Body of pancreas (tissue), 4 donors: ENCODE measurements at regions not wholly inside any gene's neighbourhood (a gene's known extent, or its start where the extent isn't known, plus 50 kb on each side); places are given as distances from the start of the nearest gene placed in this dataset.
A peak's percentile ranks its signal among the peaks of the same experiment; 100 is the strongest.
"Not testable (repeated sequence)": the region's sequence is repeated elsewhere in the genome, so short reads cannot be mapped to it uniquely, and the experiment has no call there.

Experiments used
- ATAC-seq: fragments of 150-250 bp; one replicate; pipeline ENCODE4 v1.9.1; 2016
- DNase-seq, 4 donors: peaks; one replicate each; pipeline ENCODE4 v3.0.0-alpha.2; 2019
- H3K27ac ChIP-seq, 4 donors: fragments of 200-600 bp; sonication (generic); 1 replicate in 3 of 4; 2 replicates in 1 of 4; pipeline versions ENCODE4 v1.5.1 to v1.6.1; 2016 to 2019; ENCODE audit warnings: mild to moderate bottlenecking in 1 of 4, mixed read lengths in 1 of 4, moderate library complexity in 1 of 4
- H3K27me3 ChIP-seq, 2 donors: fragments of 200-600 bp; sonication (generic); one replicate each; pipeline ENCODE4 v1.6.0; 2016; ENCODE audit warnings: mild to moderate bottlenecking in 1 of 2
- H3K36me3 ChIP-seq, 2 donors: fragments of 200-600 bp; sonication (generic); replicated peaks in 1 of 2; 2 replicates each; pipeline ENCODE4 v1.5.1; 2016; ENCODE audit warnings: low read depth in 2 of 2; ENCODE audit not compliant: insufficient read depth in 1 of 2
- H3K4me1 ChIP-seq: fragments of 200-600 bp; sonication (generic); one replicate; pipeline ENCODE4 v1.6.0; 2016
- H3K4me3 ChIP-seq, 2 donors: fragments of 200-600 bp; sonication (generic); 1 replicate in 1 of 2; 2 replicates in 1 of 2; pipeline ENCODE4 v1.5.1; 2016 to 2019
- H3K9me3 ChIP-seq, 3 donors: fragments of 200-600 bp; sonication (generic); 1 replicate in 2 of 3; 2 replicates in 1 of 3; pipeline ENCODE4 v1.5.1; 2016
- POLR2A ChIP-seq, 3 donors: fragments of 450-650 bp; IDR thresholded peaks; one replicate each; pipeline ENCODE4 v1.6.1; 2016; ENCODE audit warnings: antibody characterized with exemption in 3 of 3, mild to moderate bottlenecking in 2 of 3
- WGBS, 2 donors: methylation state at CpG; one replicate each; pipeline ENCODE4 v1.1.5; 2017; 5-methylcytosine and 5-hydroxymethylcytosine counted together
- intact Hi-C: fragments of 100-400 bp; cut with DNase I; formaldehyde crosslinking; loops from one replicate; pipeline ENCODE4 v1.15.1; 2023
- TF ChIP-seq, protein P1 (sequence below), 7 experiments: fragments of 450-650 bp in 4 of 7; fragments of 200-600 bp in 3 of 7; sonication (generic) in 3 of 7; IDR thresholded peaks; one replicate each; pipeline ENCODE4 v1.5.1; 2016 to 2019; ENCODE audit warnings: antibody characterized with exemption in 7 of 7

DNA sequence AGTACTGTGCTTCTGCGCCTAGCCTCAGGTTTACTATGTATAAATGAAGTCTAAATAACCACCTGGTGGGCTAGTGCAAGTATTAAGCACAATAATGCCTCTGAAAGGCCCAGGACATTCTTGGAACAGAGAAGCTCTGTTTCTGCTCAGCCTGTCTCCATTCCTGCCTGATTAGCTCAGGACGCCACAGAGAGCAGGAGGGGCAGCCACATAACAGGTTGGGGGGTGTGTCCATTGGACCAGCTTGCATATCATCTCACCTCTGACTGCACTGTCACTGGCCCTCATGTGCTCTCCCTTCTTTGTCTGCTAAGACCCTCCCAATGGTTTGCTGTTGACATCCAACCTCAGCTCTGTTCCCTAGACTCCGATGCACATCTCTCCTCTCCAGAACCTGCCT, 52.8 kb upstream of the IKZF1 start:
- intact Hi-C loops = no loop called here
- Histone ChIP-seq H3K27me3 (no peaks in the 10 kb centered on the region), H3K27ac (no peak overlapping the region), H3K36me3 (no peaks in the 10 kb centered on the region), H3K9me3 (no peaks in the 10 kb centered on the region), H3K4me1 (no peaks in the 10 kb centered on the region), H3K4me3 (no peak overlapping the region)
- DNase-seq (no peak), ATAC-seq (no peak)
- 62 to 65% methylated on average over 3 of the region's 3 CpGs for WGBS, 2 donors
- TF ChIP-seq, protein P1, sequence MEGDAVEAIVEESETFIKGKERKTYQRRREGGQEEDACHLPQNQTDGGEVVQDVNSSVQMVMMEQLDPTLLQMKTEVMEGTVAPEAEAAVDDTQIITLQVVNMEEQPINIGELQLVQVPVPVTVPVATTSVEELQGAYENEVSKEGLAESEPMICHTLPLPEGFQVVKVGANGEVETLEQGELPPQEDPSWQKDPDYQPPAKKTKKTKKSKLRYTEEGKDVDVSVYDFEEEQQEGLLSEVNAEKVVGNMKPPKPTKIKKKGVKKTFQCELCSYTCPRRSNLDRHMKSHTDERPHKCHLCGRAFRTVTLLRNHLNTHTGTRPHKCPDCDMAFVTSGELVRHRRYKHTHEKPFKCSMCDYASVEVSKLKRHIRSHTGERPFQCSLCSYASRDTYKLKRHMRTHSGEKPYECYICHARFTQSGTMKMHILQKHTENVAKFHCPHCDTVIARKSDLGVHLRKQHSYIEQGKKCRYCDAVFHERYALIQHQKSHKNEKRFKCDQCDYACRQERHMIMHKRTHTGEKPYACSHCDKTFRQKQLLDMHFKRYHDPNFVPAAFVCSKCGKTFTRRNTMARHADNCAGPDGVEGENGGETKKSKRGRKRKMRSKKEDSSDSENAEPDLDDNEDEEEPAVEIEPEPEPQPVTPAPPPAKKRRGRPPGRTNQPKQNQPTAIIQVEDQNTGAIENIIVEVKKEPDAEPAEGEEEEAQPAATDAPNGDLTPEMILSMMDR (IDR thresholded peaks at IDR 0.05) = no peak
- TF ChIP-seq POLR2A (IDR thresholded peaks at IDR 0.05) = no peak

DNA sequence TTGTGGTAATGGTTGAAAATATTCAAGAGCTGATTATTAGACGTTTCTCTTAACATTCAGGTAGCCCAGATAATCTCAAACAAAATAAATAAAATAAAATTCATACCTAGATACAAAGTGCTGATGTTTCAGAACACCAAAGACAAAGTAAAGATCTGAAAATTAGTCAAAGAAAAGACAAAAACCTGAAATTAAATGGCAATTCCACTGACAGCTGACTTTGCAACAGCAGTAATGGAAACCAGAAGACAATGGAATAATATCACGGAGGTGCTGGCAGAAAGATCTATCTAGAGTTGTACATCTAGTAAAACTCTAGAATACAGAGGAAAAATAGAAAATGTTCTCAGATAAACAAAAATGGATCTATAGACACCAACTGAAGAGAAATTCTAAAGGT, 58.0 kb upstream of the IKZF1 start:
- TF ChIP-seq POLR2A (IDR thresholded peaks at IDR 0.05) = no peak
- DNase-seq = no peak
- H3K9me3 ChIP-seq = no peaks in the 10 kb centered on the region
- no peaks in the 10 kb centered on the region for H3K4me1 ChIP-seq
- WGBS, 2 donors = 48 to 56% methylated on average over 2 of the region's 2 CpGs
- no peak overlapping the region for H3K27ac ChIP-seq
- intact Hi-C loops = no loop called here
- no peaks in the 10 kb centered on the region for H3K36me3 ChIP-seq
- H3K27me3 ChIP-seq = no peaks in the 10 kb centered on the region
- no peak overlapping the region for H3K4me3 ChIP-seq
- no peak for ATAC-seq

DNA sequence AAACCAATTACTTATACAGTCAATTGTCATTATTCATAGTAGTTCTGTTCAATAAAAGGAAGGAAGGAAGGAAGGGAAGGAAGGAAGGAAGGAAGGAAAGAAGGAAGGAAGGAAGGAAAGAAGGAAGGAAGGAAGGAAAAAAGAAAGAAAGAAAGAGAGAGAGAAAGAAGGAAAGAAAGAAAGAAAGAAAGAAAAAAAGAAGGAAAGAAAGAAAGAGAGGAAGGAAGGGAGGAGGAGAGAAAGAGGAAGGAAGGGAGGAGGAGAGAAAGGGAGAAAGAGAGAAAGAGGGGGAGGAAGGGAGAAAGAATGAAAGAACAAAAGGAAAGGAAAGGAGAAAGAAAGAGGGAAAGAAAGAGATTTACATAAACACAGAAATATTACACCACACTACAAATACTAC, 62.4 kb upstream of the IKZF1 start:
- ATAC-seq, H3K27me3 ChIP-seq, intact Hi-C loops, H3K27ac ChIP-seq, H3K9me3 ChIP-seq, H3K4me3 ChIP-seq, H3K36me3 ChIP-seq, DNase-seq, H3K4me1 ChIP-seq: not testable (repeated sequence)

DNA sequence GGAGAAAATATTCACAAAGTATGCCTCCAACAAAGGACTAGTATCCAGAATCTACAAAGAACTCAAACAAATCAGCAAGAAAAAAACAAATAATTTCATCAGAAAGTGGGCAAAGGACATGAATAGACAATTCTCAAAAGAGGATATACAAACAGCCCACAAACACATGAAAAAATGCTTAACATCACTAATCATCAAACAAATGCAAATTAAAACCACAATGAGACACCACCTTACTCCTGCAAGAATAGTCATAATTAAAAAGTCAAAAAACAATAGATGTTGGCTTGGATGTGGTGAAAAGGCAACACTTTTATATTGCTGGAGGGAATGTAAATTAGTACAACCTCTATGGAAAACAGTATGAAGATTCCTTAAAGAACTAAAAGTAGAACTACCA, 63.8 kb upstream of the IKZF1 start:
- ATAC-seq, DNase-seq, H3K9me3 ChIP-seq, H3K27ac ChIP-seq, H3K4me1 ChIP-seq, H3K36me3 ChIP-seq, intact Hi-C loops, H3K4me3 ChIP-seq, H3K27me3 ChIP-seq: not testable (repeated sequence)

DNA sequence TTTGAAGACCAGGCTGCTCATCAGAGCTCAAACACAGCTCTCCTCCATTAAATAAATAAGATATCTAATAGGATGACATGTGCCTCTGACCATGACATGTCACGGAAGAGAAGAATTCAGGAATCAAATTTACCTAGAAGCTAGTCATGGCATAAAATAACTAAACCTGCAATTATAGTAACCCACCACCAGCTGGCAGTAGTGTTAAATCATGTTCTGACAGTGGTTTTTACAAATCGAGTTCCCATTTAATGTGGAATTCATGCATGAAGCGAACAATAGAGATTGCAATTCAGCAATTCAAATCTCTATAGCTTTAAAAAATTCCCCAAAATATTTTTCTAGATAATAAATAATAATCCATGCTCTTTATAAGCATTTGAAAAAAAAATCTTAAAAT, 74.6 kb upstream of the IKZF1 start:
- Histone ChIP-seq H3K27ac (no peak overlapping the region), H3K4me1 (no peaks in the 10 kb centered on the region), H3K36me3 (no peaks in the 10 kb centered on the region), H3K9me3 (no peaks in the 10 kb centered on the region), H3K4me3 (no peak overlapping the region), H3K27me3 (no peaks in the 10 kb centered on the region)
- WGBS, 2 donors = 67 to 72% methylated on average over 3 of the region's 3 CpGs
- intact Hi-C loops = no loop called here
- DNase-seq = no peak
- ATAC-seq = no peak
- TF ChIP-seq POLR2A (IDR thresholded peaks at IDR 0.05) = no peak
- TF ChIP-seq, protein P1 (IDR thresholded peaks at IDR 0.05) = peak in 1 of 7 experiments; percentile 15

DNA sequence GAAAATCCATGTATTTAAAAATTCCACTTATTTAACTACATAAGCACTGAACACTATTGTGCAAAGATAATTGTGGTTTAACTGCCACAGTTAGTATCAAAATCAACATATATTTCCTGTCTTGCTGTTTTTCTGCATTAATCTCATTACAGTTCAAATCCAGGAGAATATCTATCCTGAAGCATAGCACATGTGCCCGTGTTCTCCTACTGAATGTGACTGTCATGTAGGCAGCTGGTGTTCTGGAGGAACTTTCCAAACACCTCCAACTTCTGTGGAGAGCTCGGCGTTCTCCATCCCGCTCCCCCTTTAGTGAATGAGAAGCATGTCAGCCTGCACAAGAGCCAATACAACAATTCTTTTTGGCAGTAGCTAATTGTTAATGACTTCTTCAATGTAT, 76.4 kb upstream of the IKZF1 start:
- H3K27me3 ChIP-seq = no peaks in the 10 kb centered on the region
- TF ChIP-seq, protein P1 (IDR thresholded peaks at IDR 0.05) = no peak
- no peak for TF ChIP-seq POLR2A (IDR thresholded peaks at IDR 0.05)
- no peak overlapping the region for H3K27ac ChIP-seq
- no peak for ATAC-seq
- DNase-seq = no peak
- intact Hi-C loops = no loop called here
- WGBS, 2 donors = 38 to 40% methylated on average over 4 of the region's 4 CpGs
- H3K9me3 ChIP-seq = no peaks in the 10 kb centered on the region
- no peaks in the 10 kb centered on the region for H3K36me3 ChIP-seq
- no peak overlapping the region for H3K4me3 ChIP-seq
- H3K4me1 ChIP-seq = no peaks in the 10 kb centered on the region
